Endothelial cell of umbilical vein (primary cell): ENCODE measurements at regions not wholly inside any gene's neighbourhood (a gene's known extent, or its start where the extent isn't known, plus 50 kb on each side); places are given as distances from the start of the nearest gene placed in this dataset.

Experiments used
- BruUV-seq: library from RNA; stranded (reverse); fragments of 400-500 nt; replicated peaks from 2 replicates; lab custom pipeline; 2021; lab: Mats Ljungman, UMichigan
- CTCF ChIA-PET: fragments of 300-600, 350-600 bp; sonication (Branson Sonifier 250); formaldehyde crosslinking; loops from one replicate; lab custom pipeline; 2021; ENCODE audit warnings: antibody characterized with exemption, inconsistent platforms; lab: Charles Lee
- POLR2A ChIA-PET: fragments of 300-600, 350-600 bp; sonication (Branson Sonifier 250); formaldehyde crosslinking; loops from one replicate; lab custom pipeline; 2021; ENCODE audit warnings: antibody characterized with exemption, inconsistent platforms; lab: Charles Lee
- DNase-seq: peaks from one replicate; pipeline ENCODE4 v3.0.0-alpha.2; 2011; ENCODE audit warnings: low read depth, low spot score
- FAIRE-seq: peaks from 2 replicates; lab custom pipeline; 2011; peaks lifted over from hg19 to GRCh38; lab: Jason Lieb, UNC
- H2AFZ ChIP-seq: 2 replicates; pipeline ENCODE4 v1.6.0; 2012; ENCODE audit warnings: low read depth, low read length, control low read depth, inconsistent platforms
- H3K27ac ChIP-seq: 2 replicates; pipeline ENCODE4 v1.5.1; 2011; ENCODE audit warnings: low read depth, mild to moderate bottlenecking, control low read depth, low read length, moderate library complexity; ENCODE audit not compliant: insufficient read depth
- H3K27me3 ChIP-seq, 2 experiments: 2 replicates each; pipeline versions ENCODE4 v1.6.0 to v1.6.1; 2011; ENCODE audit warnings: low read length in 2 of 2, mixed read lengths in 1 of 2; ENCODE audit not compliant: control insufficient read depth in 2 of 2, insufficient read depth in 2 of 2
- H3K36me3 ChIP-seq, 2 experiments: 2 replicates in 1 of 2; 3 replicates in 1 of 2; pipeline ENCODE4 v1.5.1; 2011; ENCODE audit warnings: low read length in 2 of 2, mild to moderate bottlenecking in 1 of 2, moderate library complexity in 1 of 2; ENCODE audit not compliant: control insufficient read depth in 2 of 2, insufficient read depth in 2 of 2; ENCODE audit errors: extremely low read depth in 1 of 2
- H3K4me1 ChIP-seq: 3 replicates; pipeline ENCODE4 v1.5.1; 2011; ENCODE audit warnings: mild to moderate bottlenecking, low read length; ENCODE audit not compliant: control insufficient read depth, insufficient read depth; ENCODE audit errors: extremely low read depth
- H3K4me2 ChIP-seq: 2 replicates; pipeline ENCODE4 v1.6.1; 2011; ENCODE audit warnings: low read length, control low read depth, mixed read lengths; ENCODE audit not compliant: insufficient read depth
- H3K4me3 ChIP-seq, 3 experiments: fragments of 200-600 bp in 1 of 3; sonication (generic), shearing (Covaris generic) in 1 of 3; replicated peaks in 1 of 3; 2 replicates each; pipeline ENCODE4 v1.5.1; 2011 to 2016; ENCODE audit warnings: control low read depth in 3 of 3, low read length in 3 of 3, mild to moderate bottlenecking in 2 of 3, inconsistent platforms in 1 of 3, low read depth in 1 of 3, moderate library complexity in 1 of 3; ENCODE audit not compliant: insufficient read depth in 1 of 3
- H3K79me2 ChIP-seq: 2 replicates; pipeline ENCODE4 v1.6.0; 2012; ENCODE audit warnings: low read length, inconsistent platforms; ENCODE audit not compliant: control insufficient read depth, insufficient read depth
- H3K9ac ChIP-seq: replicated peaks from 2 replicates; pipeline ENCODE3; 2011; ENCODE audit warnings: low read length, control low read depth; ENCODE audit not compliant: insufficient read depth; ENCODE audit errors: extremely low read depth
- H3K9me1 ChIP-seq: replicated peaks from 3 replicates; pipeline ENCODE4 v1.6.0; 2011; ENCODE audit warnings: mild to moderate bottlenecking, low read length; ENCODE audit not compliant: control insufficient read depth, insufficient read depth; ENCODE audit errors: extremely low read depth
- H3K9me3 ChIP-seq: replicated peaks from 2 replicates; pipeline ENCODE4 v1.5.1; 2012; ENCODE audit warnings: low read length, inconsistent platforms; ENCODE audit not compliant: control insufficient read depth, insufficient read depth
- H4K20me1 ChIP-seq: replicated peaks from 2 replicates; pipeline ENCODE3; 2011; ENCODE audit warnings: mild to moderate bottlenecking, low read length; ENCODE audit not compliant: control insufficient read depth, insufficient read depth; ENCODE audit errors: extremely low read depth
- EZH2 ChIP-seq: IDR thresholded peaks from 2 replicates; pipeline ENCODE4 v1.6.1; 2012; ENCODE audit warnings: borderline replicate concordance, low read depth, mild to moderate bottlenecking, moderate library complexity, low read length, inconsistent platforms; ENCODE audit not compliant: severe bottlenecking
- FOS ChIP-seq: IDR thresholded peaks from 2 replicates; pipeline ENCODE4 v1.6.1; 2011; ENCODE audit warnings: mild to moderate bottlenecking, low read length, moderate library complexity, borderline replicate concordance; ENCODE audit not compliant: insufficient read depth
- GATA2 ChIP-seq: IDR thresholded peaks from 2 replicates; pipeline ENCODE4 v1.7.0; 2011; ENCODE audit warnings: low read depth, mild to moderate bottlenecking, moderate library complexity, mixed read lengths, low read length; ENCODE audit not compliant: insufficient read length, insufficient read depth
- JUN ChIP-seq: IDR thresholded peaks from 2 replicates; pipeline ENCODE4 v1.6.1; 2011; ENCODE audit warnings: borderline replicate concordance, low read depth; ENCODE audit not compliant: insufficient read length, insufficient read depth
- MYC ChIP-seq: IDR thresholded peaks from one replicate; pipeline ENCODE4 v1.6.1; 2011; ENCODE audit warnings: mild to moderate bottlenecking, low read depth, low read length
- POLR2A ChIP-seq: IDR thresholded peaks from 2 replicates; pipeline ENCODE4 v1.6.1; 2012; ENCODE audit warnings: low read depth, mild to moderate bottlenecking, control low read depth, low read length
- POLR2AphosphoS5 ChIP-seq: IDR thresholded peaks from 2 replicates; pipeline ENCODE4 v1.6.1; 2012; ENCODE audit warnings: low read depth, mild to moderate bottlenecking, control low read depth, low read length, moderate library complexity; ENCODE audit not compliant: insufficient read depth
- dilution Hi-C: fragments of 300-500 bp; cut with MboI; formaldehyde crosslinking; loops from one replicate; pipeline ENCODE4 v1.15.0; 2019; ENCODE audit warnings: low sequenced_read_pairs; ENCODE audit not compliant: extremely low pct_ligation_motif_present
- intact Hi-C: fragments of 100-400 bp; cut with micrococcal nuclease; formaldehyde crosslinking; loops from one replicate; pipeline ENCODE4 v1.10.0; 2022
- TF ChIP-seq, protein P1 (sequence below): IDR thresholded peaks from 2 replicates; pipeline ENCODE4 v1.6.1; 2011; ENCODE audit not compliant: insufficient read depth, insufficient read length
- TF ChIP-seq, protein P2 (sequence below), 2 donors: IDR thresholded peaks; 1 replicate in 1 of 2; 2 replicates in 1 of 2; pipeline ENCODE4 v1.5.1; 2011; ENCODE audit warnings: low read length in 2 of 2, mild to moderate bottlenecking in 2 of 2, moderate library complexity in 2 of 2, control low read depth in 1 of 2, inconsistent platforms in 1 of 2, low read depth in 1 of 2; ENCODE audit not compliant: insufficient read depth in 1 of 2; ENCODE audit errors: extremely low read depth in 1 of 2

DNA sequence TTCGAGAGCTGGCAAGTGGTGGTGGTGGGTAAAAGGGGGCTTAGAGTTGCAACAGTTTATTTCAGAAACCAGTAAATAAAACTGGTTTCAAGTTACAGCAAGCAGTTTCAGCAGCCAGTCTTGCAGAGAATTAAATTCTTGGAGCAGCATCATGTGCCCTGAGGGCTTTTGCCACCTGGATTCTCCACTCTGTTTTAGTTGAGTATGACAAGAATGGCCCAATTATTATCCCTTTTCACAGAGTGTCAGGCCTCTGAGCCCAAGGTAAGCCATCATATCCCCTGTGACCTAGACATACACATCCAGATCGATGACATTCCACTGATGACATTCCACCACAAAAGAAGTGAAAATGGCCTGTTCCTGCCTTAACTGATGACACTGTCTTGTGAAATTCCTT is 72.8 kb upstream of the FANCL start:
- TF ChIP-seq EZH2 (no peak), POLR2A (no peak), MYC (no peak)
- Histone ChIP-seq H3K4me3 (no peak overlapping the region), H2AFZ (no peak overlapping the region), H3K4me2 (no peak overlapping the region), H4K20me1 (no peaks in the 10 kb centered on the region), H3K27me3 (no peaks in the 10 kb centered on the region), H3K27ac (no peak overlapping the region), H3K36me3 (no peaks in the 10 kb centered on the region), H3K9ac (no peak overlapping the region), H3K4me1 (no peaks in the 10 kb centered on the region), H3K79me2 (no peaks in the 10 kb centered on the region), H3K9me1 (no peaks in the 10 kb centered on the region), H3K9me3 (no peaks in the 10 kb centered on the region)
- intact Hi-C loops: no loop called here
- CTCF ChIA-PET: no interaction called here
- FAIRE-seq (no peak), DNase-seq (no peak)
- dilution Hi-C loops: no loop called here
- POLR2A ChIA-PET: no interaction called here
- no TSS peak for BruUV-seq

GRCh38 chr2:58308435-58308834 is 67.3 kb upstream of the FANCL start:
- no peak overlapping the region for H3K4me3 ChIP-seq
- DNase-seq (no peak), FAIRE-seq (no peak)
- no peak overlapping the region for H3K4me2 ChIP-seq
- TF ChIP-seq MYC: no peak
- no peak for TF ChIP-seq POLR2AphosphoS5
- no peak for TF ChIP-seq EZH2
- TF ChIP-seq POLR2A: no peak
- no peak for TF ChIP-seq GATA2
- TF ChIP-seq, protein P1, sequence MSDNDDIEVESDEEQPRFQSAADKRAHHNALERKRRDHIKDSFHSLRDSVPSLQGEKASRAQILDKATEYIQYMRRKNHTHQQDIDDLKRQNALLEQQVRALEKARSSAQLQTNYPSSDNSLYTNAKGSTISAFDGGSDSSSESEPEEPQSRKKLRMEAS: no peak
- no peak for TF ChIP-seq JUN
- no peak for TF ChIP-seq FOS
- TF ChIP-seq, protein P2, sequence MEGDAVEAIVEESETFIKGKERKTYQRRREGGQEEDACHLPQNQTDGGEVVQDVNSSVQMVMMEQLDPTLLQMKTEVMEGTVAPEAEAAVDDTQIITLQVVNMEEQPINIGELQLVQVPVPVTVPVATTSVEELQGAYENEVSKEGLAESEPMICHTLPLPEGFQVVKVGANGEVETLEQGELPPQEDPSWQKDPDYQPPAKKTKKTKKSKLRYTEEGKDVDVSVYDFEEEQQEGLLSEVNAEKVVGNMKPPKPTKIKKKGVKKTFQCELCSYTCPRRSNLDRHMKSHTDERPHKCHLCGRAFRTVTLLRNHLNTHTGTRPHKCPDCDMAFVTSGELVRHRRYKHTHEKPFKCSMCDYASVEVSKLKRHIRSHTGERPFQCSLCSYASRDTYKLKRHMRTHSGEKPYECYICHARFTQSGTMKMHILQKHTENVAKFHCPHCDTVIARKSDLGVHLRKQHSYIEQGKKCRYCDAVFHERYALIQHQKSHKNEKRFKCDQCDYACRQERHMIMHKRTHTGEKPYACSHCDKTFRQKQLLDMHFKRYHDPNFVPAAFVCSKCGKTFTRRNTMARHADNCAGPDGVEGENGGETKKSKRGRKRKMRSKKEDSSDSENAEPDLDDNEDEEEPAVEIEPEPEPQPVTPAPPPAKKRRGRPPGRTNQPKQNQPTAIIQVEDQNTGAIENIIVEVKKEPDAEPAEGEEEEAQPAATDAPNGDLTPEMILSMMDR (IDR thresholded peaks at IDR 0.05; ENCODE audit: extremely low read depth in 1 of 2, insufficient read depth in 1 of 2, low read depth in 1 of 2, low read length in 2 of 2): no peak
- H3K9me1 ChIP-seq: no peaks in the 10 kb centered on the region
- CTCF ChIA-PET: no interaction called here
- BruUV-seq: no TSS peak
- H3K4me1 ChIP-seq: no peaks in the 10 kb centered on the region
- intact Hi-C loops: no loop called here
- H3K9ac ChIP-seq: no peak overlapping the region
- H4K20me1 ChIP-seq: no peaks in the 10 kb centered on the region
- H3K27me3 ChIP-seq: peaks cover 0 to 2% of the 10 kb centered on the region in 2 experiments
- POLR2A ChIA-PET: no interaction called here
- no peak overlapping the region for H2AFZ ChIP-seq
- no peak overlapping the region for H3K27ac ChIP-seq
- no peaks in the 10 kb centered on the region for H3K36me3 ChIP-seq
- H3K9me3 ChIP-seq: no peaks in the 10 kb centered on the region
- dilution Hi-C loops: no loop called here
- no peaks in the 10 kb centered on the region for H3K79me2 ChIP-seq
